ENCODE measurements at regions not wholly inside any gene's neighbourhood (a gene's known extent, or its start where the extent isn't known, plus 50 kb on each side); places are given as distances from the start of the nearest gene placed in this dataset.

DNA sequence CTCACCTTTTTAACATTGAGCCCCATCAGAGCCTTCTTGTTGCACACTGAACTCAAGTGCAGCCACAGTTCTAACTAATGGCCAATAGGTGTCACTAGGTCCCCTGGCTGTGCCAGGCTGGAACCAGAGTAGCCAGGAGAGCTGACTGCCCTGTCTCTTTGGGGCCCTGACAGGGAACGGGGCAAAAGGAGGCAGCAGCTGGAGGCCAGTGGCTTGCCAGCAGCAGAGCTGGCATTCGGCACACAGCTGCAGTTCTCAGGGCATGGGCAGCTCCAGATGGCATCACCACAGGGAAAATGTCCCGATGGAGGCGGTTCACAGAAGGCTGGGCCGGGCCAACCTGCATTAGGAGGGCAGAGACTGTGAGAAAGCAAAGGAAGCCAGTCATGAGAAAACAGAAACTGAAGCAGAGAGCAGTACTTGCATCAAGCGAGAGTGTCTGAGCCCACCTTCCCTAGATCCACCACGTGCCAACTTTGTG lies 188.6 kb downstream of the FCRL5 start:
- intact Hi-C loops (cut with DNase I), result no loop called here

DNA sequence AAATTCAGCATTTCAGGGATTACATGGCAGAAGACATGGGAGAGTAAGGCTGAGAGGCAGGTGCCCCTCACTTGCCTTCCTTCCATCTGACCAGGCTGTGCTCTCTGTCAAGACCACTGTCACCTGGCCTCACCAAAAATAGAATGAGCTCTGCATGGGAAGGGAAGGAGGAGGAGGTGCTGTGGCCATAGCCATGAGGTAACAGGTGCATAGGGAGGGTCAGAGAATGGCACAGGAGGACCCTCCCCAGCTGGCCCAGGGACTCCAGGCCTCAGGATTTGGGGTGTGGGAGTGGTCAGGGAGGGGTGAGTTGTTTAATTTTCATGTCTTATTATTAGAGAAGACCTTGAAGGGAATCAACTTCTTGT lies 192.3 kb downstream of the FCRL5 start:
- Histone ChIP-seq H3K27ac (no peak overlapping the region), H3K4me3 (no peak overlapping the region), H3K36me3 (no peaks in the 10 kb centered on the region), H3K9me3 (no peaks in the 10 kb centered on the region), H3K27me3 (no peaks in the 10 kb centered on the region), H3K4me1 (ENCODE audit: insufficient read depth) (no peaks in the 10 kb centered on the region)
- DNase-seq, result no peak
- no peak for TF ChIP-seq EP300 (IDR thresholded peaks at IDR 0.05)
- TF ChIP-seq POLR2A (IDR thresholded peaks at IDR 0.05), result no peak
- TF ChIP-seq, protein P1, sequence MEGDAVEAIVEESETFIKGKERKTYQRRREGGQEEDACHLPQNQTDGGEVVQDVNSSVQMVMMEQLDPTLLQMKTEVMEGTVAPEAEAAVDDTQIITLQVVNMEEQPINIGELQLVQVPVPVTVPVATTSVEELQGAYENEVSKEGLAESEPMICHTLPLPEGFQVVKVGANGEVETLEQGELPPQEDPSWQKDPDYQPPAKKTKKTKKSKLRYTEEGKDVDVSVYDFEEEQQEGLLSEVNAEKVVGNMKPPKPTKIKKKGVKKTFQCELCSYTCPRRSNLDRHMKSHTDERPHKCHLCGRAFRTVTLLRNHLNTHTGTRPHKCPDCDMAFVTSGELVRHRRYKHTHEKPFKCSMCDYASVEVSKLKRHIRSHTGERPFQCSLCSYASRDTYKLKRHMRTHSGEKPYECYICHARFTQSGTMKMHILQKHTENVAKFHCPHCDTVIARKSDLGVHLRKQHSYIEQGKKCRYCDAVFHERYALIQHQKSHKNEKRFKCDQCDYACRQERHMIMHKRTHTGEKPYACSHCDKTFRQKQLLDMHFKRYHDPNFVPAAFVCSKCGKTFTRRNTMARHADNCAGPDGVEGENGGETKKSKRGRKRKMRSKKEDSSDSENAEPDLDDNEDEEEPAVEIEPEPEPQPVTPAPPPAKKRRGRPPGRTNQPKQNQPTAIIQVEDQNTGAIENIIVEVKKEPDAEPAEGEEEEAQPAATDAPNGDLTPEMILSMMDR (IDR thresholded peaks at IDR 0.05), result no peak
- intact Hi-C loops (cut with DNase I), result no loop called here

More for the DNA sequence above, 188.6 kb downstream of the FCRL5 start:
- H3K36me3 ChIP-seq, result no peaks in the 10 kb centered on the region
- H3K27me3 ChIP-seq, result no peaks in the 10 kb centered on the region
- H3K4me1 ChIP-seq (ENCODE audit: insufficient read depth), result no peaks in the 10 kb centered on the region
- H3K4me3 ChIP-seq, result no peak overlapping the region
- DNase-seq, result no peak
- no peak for TF ChIP-seq EP300 (IDR thresholded peaks at IDR 0.05)
- no peak for TF ChIP-seq POLR2A (IDR thresholded peaks at IDR 0.05)
- TF ChIP-seq, protein P1 (IDR thresholded peaks at IDR 0.05), result no peak
- WGBS, 3 donors, result 82 to 86% (median 84%) methylated on average over 7 of the region's 7 CpGs
- H3K9me3 ChIP-seq, result no peaks in the 10 kb centered on the region
- H3K27ac ChIP-seq, result no peak overlapping the region

DNA sequence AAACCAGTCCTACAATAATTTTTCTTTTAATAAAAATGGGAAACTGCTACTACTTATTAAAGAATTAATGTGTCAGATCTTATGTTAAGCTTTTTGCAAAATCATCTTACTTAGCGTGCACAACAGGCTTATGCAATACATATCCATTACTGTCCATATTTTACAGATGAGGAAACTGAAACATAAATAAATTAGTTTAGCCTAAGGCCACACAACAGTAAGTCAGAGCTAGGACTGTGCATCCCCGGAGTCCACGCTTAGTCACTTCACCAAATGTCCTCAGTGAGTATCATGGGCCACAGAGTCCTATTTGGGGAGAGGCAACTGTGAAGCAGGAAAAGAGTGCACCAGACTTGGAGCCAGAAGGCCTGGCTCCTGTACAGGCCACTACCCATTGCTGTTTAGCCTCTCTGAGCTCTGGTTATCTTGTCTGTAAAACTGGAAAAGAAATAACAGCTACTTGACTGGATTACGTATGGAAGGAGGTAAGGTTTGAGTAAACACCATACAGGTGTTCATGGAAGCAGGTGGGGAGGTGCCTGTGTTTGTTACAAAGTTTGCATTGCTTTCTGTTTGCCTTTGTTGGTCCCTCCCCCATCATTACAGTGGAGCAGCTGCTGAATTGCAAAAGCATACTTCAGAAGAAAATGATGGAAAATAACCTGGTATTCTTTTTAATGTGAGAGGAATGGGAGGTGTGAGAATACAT lies 192.8 kb downstream of the FCRL5 start:
- no peak for DNase-seq
- TF ChIP-seq POLR2A (IDR thresholded peaks at IDR 0.05) (no peak), EP300 (IDR thresholded peaks at IDR 0.05) (no peak)
- TF ChIP-seq, protein P1 (IDR thresholded peaks at IDR 0.05), result no peak
- WGBS, 3 donors, result 84 to 86% (median 85%) methylated on average over 4 of the region's 4 CpGs
- Histone ChIP-seq H3K36me3 (no peaks in the 10 kb centered on the region), H3K4me3 (no peak overlapping the region), H3K27me3 (no peaks in the 10 kb centered on the region), H3K27ac (no peak overlapping the region), H3K9me3 (no peaks in the 10 kb centered on the region), H3K4me1 (ENCODE audit: insufficient read depth) (no peaks in the 10 kb centered on the region)
- intact Hi-C loops (cut with DNase I), result no loop called here

DNA sequence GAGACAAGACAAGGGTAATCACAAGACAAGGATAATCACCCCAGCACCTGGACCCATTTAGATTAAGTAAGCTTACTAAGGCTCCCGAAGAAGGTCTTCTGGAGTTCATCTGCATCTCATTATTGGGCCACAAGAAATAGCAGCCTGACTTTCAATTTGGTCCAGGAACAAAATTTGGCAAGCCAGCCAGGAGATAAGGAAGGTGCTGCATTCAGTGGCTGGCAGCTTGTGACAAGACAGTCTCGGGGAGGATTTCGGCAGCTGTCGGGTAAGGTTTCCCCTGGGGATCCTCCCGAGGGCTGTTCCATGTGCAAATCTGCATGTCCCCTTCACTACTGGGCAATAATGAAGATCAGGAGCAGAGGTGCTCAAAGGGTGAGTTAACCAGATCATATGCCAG lies 195.2 kb downstream of the FCRL5 start:
- WGBS, 3 donors, result 65 to 66% (median 65%) methylated on average over 5 of the region's 5 CpGs
- Histone ChIP-seq H3K4me3 (no peak overlapping the region), H3K9me3 (no peaks in the 10 kb centered on the region), H3K27me3 (no peaks in the 10 kb centered on the region), H3K27ac (no peak overlapping the region), H3K36me3 (no peaks in the 10 kb centered on the region), H3K4me1 (ENCODE audit: insufficient read depth) (no peaks in the 10 kb centered on the region)
- DNase-seq, result no peak
- TF ChIP-seq, protein P1 (IDR thresholded peaks at IDR 0.05), result no peak
- TF ChIP-seq POLR2A (IDR thresholded peaks at IDR 0.05) (no peak), EP300 (IDR thresholded peaks at IDR 0.05) (no peak)
- intact Hi-C loops (cut with DNase I), result no loop called here
